ENCODE measurements at regions not wholly inside any gene's neighbourhood (a gene's known extent, or its start where the extent isn't known, plus 50 kb on each side); places are given as distances from the start of the nearest gene placed in this dataset.
A peak's percentile ranks its signal among the peaks of the same experiment; 100 is the strongest.

GRCh38 chr11:106581399-106581798, 436.9 kb downstream of the GUCY1A2 start:
- DNase-seq (ENCODE audit: insufficient read length, low spot score, missing footprints) = no peak
- TF ChIP-seq CTCF (IDR thresholded peaks at IDR 0.05; ENCODE audit: extremely low read depth, low read depth, low read length) = no peak
- no peaks in the 10 kb centered on the region for H3K36me3 ChIP-seq (ENCODE audit: insufficient read depth, low read length)
- no peaks in the 10 kb centered on the region for H3K4me1 ChIP-seq (ENCODE audit: insufficient read depth, low read length)
- no peak overlapping the region for H3K4me3 ChIP-seq (ENCODE audit: insufficient read depth, low read length)
- no peaks in the 10 kb centered on the region for H3K27me3 ChIP-seq (ENCODE audit: insufficient read depth, low read length)
- no peaks in the 10 kb centered on the region for H4K20me1 ChIP-seq (ENCODE audit: insufficient read depth, low read length)
- H2AFZ ChIP-seq (ENCODE audit: low read length) = peak overlapping the region; percentile 61
- no peaks in the 10 kb centered on the region for H3K9me3 ChIP-seq (ENCODE audit: low read depth, low read length)
- H3K79me2 ChIP-seq (ENCODE audit: insufficient read depth, low read length) = no peaks in the 10 kb centered on the region
- H3K27ac ChIP-seq (ENCODE audit: low read depth, low read length) = no peak overlapping the region
- H3K4me2 ChIP-seq (ENCODE audit: insufficient read depth, low read length) = no peak overlapping the region

DNA sequence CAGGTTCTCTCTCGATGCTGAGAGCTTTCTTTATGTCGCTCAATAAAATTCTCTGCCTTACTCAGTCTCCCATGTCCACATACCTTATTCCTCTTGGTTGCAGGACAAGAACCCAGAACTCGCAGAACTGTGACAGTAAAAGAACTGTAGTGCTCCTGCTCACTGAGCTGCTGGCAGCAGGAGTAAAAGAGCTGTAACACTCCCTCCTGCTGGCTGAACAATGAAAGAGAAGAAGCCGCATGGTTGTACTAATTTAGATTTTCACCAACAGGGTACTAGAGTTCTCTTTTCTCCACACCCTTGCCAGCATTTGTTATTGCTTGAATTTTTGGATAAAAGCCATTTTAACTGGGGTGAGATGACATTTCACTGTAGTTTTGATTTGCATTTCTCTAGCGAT, 433.2 kb downstream of the GUCY1A2 start:
- Histone ChIP-seq H4K20me1 (ENCODE audit: insufficient read depth, low read length) (no peaks in the 10 kb centered on the region), H3K4me1 (ENCODE audit: insufficient read depth, low read length) (no peaks in the 10 kb centered on the region), H3K4me2 (ENCODE audit: insufficient read depth, low read length) (no peak overlapping the region), H3K27me3 (ENCODE audit: insufficient read depth, low read length) (no peaks in the 10 kb centered on the region), H3K9me3 (ENCODE audit: low read depth, low read length) (no peaks in the 10 kb centered on the region), H3K27ac (ENCODE audit: low read depth, low read length) (no peak overlapping the region), H3K4me3 (ENCODE audit: insufficient read depth, low read length) (no peak overlapping the region), H2AFZ (ENCODE audit: low read length) (no peak overlapping the region), H3K79me2 (ENCODE audit: insufficient read depth, low read length) (no peaks in the 10 kb centered on the region), H3K36me3 (ENCODE audit: insufficient read depth, low read length) (no peaks in the 10 kb centered on the region)
- peak; percentile 70 for TF ChIP-seq CTCF (IDR thresholded peaks at IDR 0.05; ENCODE audit: extremely low read depth, low read depth, low read length)
- no peak for DNase-seq (ENCODE audit: insufficient read length, low spot score, missing footprints)

GRCh38 chr11:106594751-106595351, 423.4 kb downstream of the GUCY1A2 start:
- Histone ChIP-seq H4K20me1 (ENCODE audit: insufficient read depth, low read length) (no peaks in the 10 kb centered on the region), H3K27ac (ENCODE audit: low read depth, low read length) (no peak overlapping the region), H3K9me3 (ENCODE audit: low read depth, low read length) (no peaks in the 10 kb centered on the region), H3K27me3 (ENCODE audit: insufficient read depth, low read length) (no peaks in the 10 kb centered on the region), H3K4me2 (ENCODE audit: insufficient read depth, low read length) (no peak overlapping the region), H3K4me3 (ENCODE audit: insufficient read depth, low read length) (no peak overlapping the region), H2AFZ (ENCODE audit: low read length) (no peak overlapping the region), H3K79me2 (ENCODE audit: insufficient read depth, low read length) (no peaks in the 10 kb centered on the region), H3K4me1 (ENCODE audit: insufficient read depth, low read length) (no peaks in the 10 kb centered on the region), H3K36me3 (ENCODE audit: insufficient read depth, low read length) (no peaks in the 10 kb centered on the region)
- DNase-seq (ENCODE audit: insufficient read length, low spot score, missing footprints) = no peak
- TF ChIP-seq CTCF (IDR thresholded peaks at IDR 0.05; ENCODE audit: extremely low read depth, low read depth, low read length) = no peak

GRCh38 chr11:106601684-106602297, 416.5 kb downstream of the GUCY1A2 start:
- H3K36me3 ChIP-seq (ENCODE audit: insufficient read depth, low read length) = no peaks in the 10 kb centered on the region
- H3K27me3 ChIP-seq (ENCODE audit: insufficient read depth, low read length) = no peaks in the 10 kb centered on the region
- H4K20me1 ChIP-seq (ENCODE audit: insufficient read depth, low read length) = no peaks in the 10 kb centered on the region
- DNase-seq (ENCODE audit: insufficient read length, low spot score, missing footprints) = no peak
- no peaks in the 10 kb centered on the region for H3K9me3 ChIP-seq (ENCODE audit: low read depth, low read length)
- H3K4me2 ChIP-seq (ENCODE audit: insufficient read depth, low read length) = no peak overlapping the region
- H3K4me3 ChIP-seq (ENCODE audit: insufficient read depth, low read length) = no peak overlapping the region
- no peak for TF ChIP-seq CTCF (IDR thresholded peaks at IDR 0.05; ENCODE audit: extremely low read depth, low read depth, low read length)
- H2AFZ ChIP-seq (ENCODE audit: low read length) = no peak overlapping the region
- H3K79me2 ChIP-seq (ENCODE audit: insufficient read depth, low read length) = no peaks in the 10 kb centered on the region
- H3K4me1 ChIP-seq (ENCODE audit: insufficient read depth, low read length) = no peaks in the 10 kb centered on the region
- no peak overlapping the region for H3K27ac ChIP-seq (ENCODE audit: low read depth, low read length)

Measured in osteoblast (primary cell).